ENCODE measurements at regions not wholly inside any gene's neighbourhood (a gene's known extent, or its start where the extent isn't known, plus 50 kb on each side); places are given as distances from the start of the nearest gene placed in this dataset.

DNA sequence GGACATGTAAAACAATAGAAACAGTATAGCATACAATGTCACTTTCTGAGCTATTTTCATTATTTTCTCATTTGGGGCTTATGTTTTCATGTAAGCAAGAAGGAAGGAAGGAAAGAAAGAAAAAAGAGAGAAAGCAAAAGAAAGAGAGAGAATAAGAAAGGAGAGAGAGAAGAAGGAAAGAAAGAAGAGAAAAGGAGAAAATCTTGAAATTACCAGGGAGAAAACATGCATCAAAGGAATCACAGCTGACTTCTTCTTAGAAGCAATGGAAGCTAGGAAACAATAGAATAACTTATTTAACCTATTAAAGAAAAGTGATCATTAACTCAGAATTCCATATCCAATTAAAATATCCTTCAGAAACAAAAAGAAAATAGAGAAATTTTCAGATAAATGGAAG lies 471.5 kb downstream of the OCA2 start:
- no peak for DNase-seq (ENCODE audit: low spot score)
- H2AFZ ChIP-seq (ENCODE audit: low read length): no peak overlapping the region
- no peaks in the 10 kb centered on the region for H3K27me3 ChIP-seq (ENCODE audit: control insufficient read depth in 1 of 2, insufficient read depth in 2 of 2, low read length in 2 of 2)
- ATAC-seq: no peak
- BruUV-seq (replicated peaks): no TSS peak
- H3K36me3 ChIP-seq (replicated peaks in 1 of 2; ENCODE audit: control insufficient read depth in 1 of 2, insufficient read depth in 2 of 2, low read length in 2 of 2): no peaks in the 10 kb centered on the region
- peaks cover 26% of the 10 kb centered on the region for H3K9me3 ChIP-seq (ENCODE audit: low read length)
- no peaks in the 10 kb centered on the region for H3K79me2 ChIP-seq (ENCODE audit: insufficient read depth, low read length)
- no peaks in the 10 kb centered on the region for H3K4me1 ChIP-seq (ENCODE audit: insufficient read depth, low read length)
- intact Hi-C loops (cut with micrococcal nuclease; ENCODE audit: unreplicated experiment) (no loop called here), in situ Hi-C loops (cut with HindIII; ENCODE audit: extremely low pct_ligation_motif_present, low pct_unique_long_range_greater_than_20kb) (no loop called here)
- POLR2A ChIA-PET: no interaction called here
- no peak overlapping the region for H3K27ac ChIP-seq (ENCODE audit: extremely low read length, insufficient read depth, low read length)
- H3K4me2 ChIP-seq (ENCODE audit: low read depth, low read length): no peak overlapping the region
- no peak for FAIRE-seq
- H3K9ac ChIP-seq (ENCODE audit: insufficient read depth, low read depth, low read length): no peak overlapping the region
- no peaks in the 10 kb centered on the region for H4K20me1 ChIP-seq (ENCODE audit: insufficient read depth, low read length)
- no peak overlapping the region for H3K4me3 ChIP-seq (replicated peaks in 1 of 3; ENCODE audit: insufficient read depth in 1 of 3, low read depth in 2 of 3, low read length in 3 of 3)
- CTCF ChIA-PET (ENCODE audit: low intra/inter-chr PET ratio, low total read pairs): no interaction called here
- TF ChIP-seq ZNF766 (CRISPR knock-in tag; IDR thresholded peaks at IDR 0.05; ENCODE audit: borderline replicate concordance): no peak
- TF ChIP-seq ZNF564 (CRISPR knock-in tag; IDR thresholded peaks at IDR 0.05): no peak
- TF ChIP-seq ZNF317 (CRISPR knock-in tag; IDR thresholded peaks at IDR 0.05): peak; percentile 96
- TF ChIP-seq ZNF367 (CRISPR knock-in tag; IDR thresholded peaks at IDR 0.05; ENCODE audit: borderline replicate concordance): no peak

DNA sequence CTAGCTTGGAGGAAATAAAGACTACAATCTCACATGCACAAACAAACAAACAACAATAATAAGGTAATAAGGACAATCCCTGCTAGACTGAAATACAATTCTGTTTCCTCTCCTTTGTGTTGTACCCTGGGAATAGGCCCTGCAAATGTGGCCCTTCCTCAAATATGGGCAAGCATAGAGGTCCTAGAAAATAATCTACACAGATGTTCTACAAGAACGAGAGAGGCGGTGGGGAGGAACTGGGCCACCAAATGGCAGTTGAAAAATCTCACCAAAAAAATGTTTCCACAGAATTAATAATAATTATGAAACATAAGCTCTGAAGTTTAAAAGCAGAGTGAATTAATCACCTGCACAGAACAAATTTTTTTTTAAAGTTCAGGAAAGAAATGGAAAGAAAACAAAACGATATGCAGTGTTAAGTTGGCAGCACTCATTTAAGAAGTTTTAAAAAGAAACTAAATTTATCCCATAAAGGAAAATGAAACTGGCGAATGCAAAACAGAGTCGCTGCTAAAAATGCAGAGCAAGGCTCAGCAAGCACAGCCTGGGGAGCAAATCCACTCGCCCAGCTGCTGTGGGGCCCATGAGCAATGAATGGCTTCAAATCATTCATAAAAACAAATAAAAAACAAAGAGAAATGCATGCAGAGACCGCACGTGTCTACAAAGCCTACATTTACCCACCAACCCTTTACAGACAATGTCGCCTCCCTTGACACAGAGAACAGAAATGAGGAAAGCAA lies 475.4 kb downstream of the OCA2 start:
- intact Hi-C loops (cut with micrococcal nuclease; ENCODE audit: unreplicated experiment) (no loop called here), in situ Hi-C loops (cut with HindIII; ENCODE audit: extremely low pct_ligation_motif_present, low pct_unique_long_range_greater_than_20kb) (no loop called here)
- DNase-seq (ENCODE audit: low spot score) (no peak), ATAC-seq (no peak), FAIRE-seq (no peak)
- Histone ChIP-seq H3K27ac (ENCODE audit: extremely low read length, insufficient read depth, low read length) (no peak overlapping the region), H3K36me3 (replicated peaks in 1 of 2; ENCODE audit: control insufficient read depth in 1 of 2, insufficient read depth in 2 of 2, low read length in 2 of 2) (no peaks in the 10 kb centered on the region), H3K4me3 (replicated peaks in 1 of 3; ENCODE audit: insufficient read depth in 1 of 3, low read depth in 2 of 3, low read length in 3 of 3) (no peak overlapping the region), H3K4me2 (ENCODE audit: low read depth, low read length) (no peak overlapping the region), H3K4me1 (ENCODE audit: insufficient read depth, low read length) (no peaks in the 10 kb centered on the region), H2AFZ (ENCODE audit: low read length) (no peak overlapping the region), H3K79me2 (ENCODE audit: insufficient read depth, low read length) (no peaks in the 10 kb centered on the region), H3K27me3 (ENCODE audit: control insufficient read depth in 1 of 2, insufficient read depth in 2 of 2, low read length in 2 of 2) (0 out of 5 replicates have a peak, but pooled peaks cover 0 to 2% of the 10 kb centered on the region in 2 experiments), H3K9ac (ENCODE audit: insufficient read depth, low read depth, low read length) (no peak overlapping the region), H4K20me1 (ENCODE audit: insufficient read depth, low read length) (no peaks in the 10 kb centered on the region), H3K9me3 (ENCODE audit: low read length) (peaks cover 19% of the 10 kb centered on the region)
- 5% methylated on average over 9 of the region's 9 CpGs for WGBS (ENCODE audit: low lambda C conversion rate)
- ChIA-PET POLR2A (no interaction called here), CTCF (ENCODE audit: low intra/inter-chr PET ratio, low total read pairs) (no interaction called here)
- BruUV-seq (replicated peaks): no TSS peak
- TF ChIP-seq MZF1 (CRISPR knock-in tag; IDR thresholded peaks at IDR 0.05; ENCODE audit: borderline replicate concordance) (no peak), ATM (IDR thresholded peaks at IDR 0.05; ENCODE audit: borderline replicate concordance) (no peak), SYNCRIP (IDR thresholded peaks at IDR 0.05; ENCODE audit: insufficient read depth, low read depth, low read length) (no peak), REXO4 (CRISPR knock-in tag; IDR thresholded peaks at IDR 0.05; ENCODE audit: borderline replicate concordance) (no peak), ZNF878 (CRISPR knock-in tag; IDR thresholded peaks at IDR 0.05) (no peak), CBX2 (IDR thresholded peaks at IDR 0.05; ENCODE audit: low read depth, low read length) (no peak), CBX2 (CRISPR knock-in tag; IDR thresholded peaks at IDR 0.05; ENCODE audit: low read depth) (no peak)
- TF ChIP-seq, protein P1, sequence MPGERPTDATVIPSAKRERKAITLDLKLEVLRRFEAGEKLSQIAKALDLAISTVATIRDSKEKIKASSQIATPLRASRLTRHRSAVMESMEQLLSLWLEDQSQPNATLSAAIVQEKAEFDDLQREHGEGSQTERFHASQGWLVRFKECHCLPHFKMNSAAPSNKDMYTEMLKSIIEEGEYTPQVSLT (CRISPR knock-in tag; IDR thresholded peaks at IDR 0.05; ENCODE audit: borderline replicate concordance, low read depth): no peak
- TF ChIP-seq, protein P2, sequence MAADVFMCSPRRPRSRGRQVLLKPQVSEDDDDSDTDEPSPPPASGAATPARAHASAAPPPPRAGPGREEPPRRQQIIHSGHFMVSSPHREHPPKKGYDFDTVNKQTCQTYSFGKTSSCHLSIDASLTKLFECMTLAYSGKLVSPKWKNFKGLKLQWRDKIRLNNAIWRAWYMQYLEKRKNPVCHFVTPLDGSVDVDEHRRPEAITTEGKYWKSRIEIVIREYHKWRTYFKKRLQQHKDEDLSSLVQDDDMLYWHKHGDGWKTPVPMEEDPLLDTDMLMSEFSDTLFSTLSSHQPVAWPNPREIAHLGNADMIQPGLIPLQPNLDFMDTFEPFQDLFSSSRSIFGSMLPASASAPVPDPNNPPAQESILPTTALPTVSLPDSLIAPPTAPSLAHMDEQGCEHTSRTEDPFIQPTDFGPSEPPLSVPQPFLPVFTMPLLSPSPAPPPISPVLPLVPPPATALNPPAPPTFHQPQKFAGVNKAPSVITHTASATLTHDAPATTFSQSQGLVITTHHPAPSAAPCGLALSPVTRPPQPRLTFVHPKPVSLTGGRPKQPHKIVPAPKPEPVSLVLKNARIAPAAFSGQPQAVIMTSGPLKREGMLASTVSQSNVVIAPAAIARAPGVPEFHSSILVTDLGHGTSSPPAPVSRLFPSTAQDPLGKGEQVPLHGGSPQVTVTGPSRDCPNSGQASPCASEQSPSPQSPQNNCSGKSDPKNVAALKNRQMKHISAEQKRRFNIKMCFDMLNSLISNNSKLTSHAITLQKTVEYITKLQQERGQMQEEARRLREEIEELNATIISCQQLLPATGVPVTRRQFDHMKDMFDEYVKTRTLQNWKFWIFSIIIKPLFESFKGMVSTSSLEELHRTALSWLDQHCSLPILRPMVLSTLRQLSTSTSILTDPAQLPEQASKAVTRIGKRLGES (CRISPR knock-in tag; IDR thresholded peaks at IDR 0.05; ENCODE audit: borderline replicate concordance): no peak
- TF ChIP-seq, protein P3, sequence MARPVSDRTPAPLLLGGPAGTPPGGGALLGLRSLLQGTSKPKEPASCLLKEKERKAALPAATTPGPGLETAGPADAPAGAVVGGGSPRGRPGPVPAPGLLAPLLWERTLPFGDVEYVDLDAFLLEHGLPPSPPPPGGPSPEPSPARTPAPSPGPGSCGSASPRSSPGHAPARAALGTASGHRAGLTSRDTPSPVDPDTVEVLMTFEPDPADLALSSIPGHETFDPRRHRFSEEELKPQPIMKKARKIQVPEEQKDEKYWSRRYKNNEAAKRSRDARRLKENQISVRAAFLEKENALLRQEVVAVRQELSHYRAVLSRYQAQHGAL (CRISPR knock-in tag; IDR thresholded peaks at IDR 0.05; ENCODE audit: not compliant biosample characterization): no peak

Data from HepG2 (cell line).